ENCODE measurements at regions not wholly inside any gene's neighbourhood (a gene's known extent, or its start where the extent isn't known, plus 50 kb on each side); places are given as distances from the start of the nearest gene placed in this dataset.

GRCh38 chr10:81177651-81178244 is 640.0 kb downstream of the SH2D4B start:
- Histone ChIP-seq H3K4me3 (ENCODE audit: low read depth, low read length) (no peak overlapping the region), H3K36me3 (no peaks in the 10 kb centered on the region), H3K9me3 (ENCODE audit: severe bottlenecking) (peaks cover 10% of the 10 kb centered on the region), H3K27ac (no peak overlapping the region), H3K27me3 (ENCODE audit: insufficient read depth, low read depth, severe bottlenecking) (no peaks in the 10 kb centered on the region)
- TF ChIP-seq, protein P1, sequence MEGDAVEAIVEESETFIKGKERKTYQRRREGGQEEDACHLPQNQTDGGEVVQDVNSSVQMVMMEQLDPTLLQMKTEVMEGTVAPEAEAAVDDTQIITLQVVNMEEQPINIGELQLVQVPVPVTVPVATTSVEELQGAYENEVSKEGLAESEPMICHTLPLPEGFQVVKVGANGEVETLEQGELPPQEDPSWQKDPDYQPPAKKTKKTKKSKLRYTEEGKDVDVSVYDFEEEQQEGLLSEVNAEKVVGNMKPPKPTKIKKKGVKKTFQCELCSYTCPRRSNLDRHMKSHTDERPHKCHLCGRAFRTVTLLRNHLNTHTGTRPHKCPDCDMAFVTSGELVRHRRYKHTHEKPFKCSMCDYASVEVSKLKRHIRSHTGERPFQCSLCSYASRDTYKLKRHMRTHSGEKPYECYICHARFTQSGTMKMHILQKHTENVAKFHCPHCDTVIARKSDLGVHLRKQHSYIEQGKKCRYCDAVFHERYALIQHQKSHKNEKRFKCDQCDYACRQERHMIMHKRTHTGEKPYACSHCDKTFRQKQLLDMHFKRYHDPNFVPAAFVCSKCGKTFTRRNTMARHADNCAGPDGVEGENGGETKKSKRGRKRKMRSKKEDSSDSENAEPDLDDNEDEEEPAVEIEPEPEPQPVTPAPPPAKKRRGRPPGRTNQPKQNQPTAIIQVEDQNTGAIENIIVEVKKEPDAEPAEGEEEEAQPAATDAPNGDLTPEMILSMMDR (IDR thresholded peaks at IDR 0.05; ENCODE audit: low read depth, low read length), result no peak
- peak; percentile 21 for DNase-seq

- no peak overlapping the region for H3K4me3 ChIP-seq (ENCODE audit: low read depth, low read length)
- no peaks in the 10 kb centered on the region for H3K27me3 ChIP-seq (ENCODE audit: insufficient read depth, low read depth, severe bottlenecking)
- TF ChIP-seq, protein P1 (IDR thresholded peaks at IDR 0.05; ENCODE audit: low read depth, low read length), result no peak
- DNase-seq, result no peak
- no peaks in the 10 kb centered on the region for H3K36me3 ChIP-seq
- no peak overlapping the region for H3K27ac ChIP-seq
- H3K9me3 ChIP-seq (ENCODE audit: severe bottlenecking), result peaks cover 10% of the 10 kb centered on the region
Measured at GRCh38 chr10:81179324-81179723, 641.6 kb downstream of the SH2D4B start.

DNA sequence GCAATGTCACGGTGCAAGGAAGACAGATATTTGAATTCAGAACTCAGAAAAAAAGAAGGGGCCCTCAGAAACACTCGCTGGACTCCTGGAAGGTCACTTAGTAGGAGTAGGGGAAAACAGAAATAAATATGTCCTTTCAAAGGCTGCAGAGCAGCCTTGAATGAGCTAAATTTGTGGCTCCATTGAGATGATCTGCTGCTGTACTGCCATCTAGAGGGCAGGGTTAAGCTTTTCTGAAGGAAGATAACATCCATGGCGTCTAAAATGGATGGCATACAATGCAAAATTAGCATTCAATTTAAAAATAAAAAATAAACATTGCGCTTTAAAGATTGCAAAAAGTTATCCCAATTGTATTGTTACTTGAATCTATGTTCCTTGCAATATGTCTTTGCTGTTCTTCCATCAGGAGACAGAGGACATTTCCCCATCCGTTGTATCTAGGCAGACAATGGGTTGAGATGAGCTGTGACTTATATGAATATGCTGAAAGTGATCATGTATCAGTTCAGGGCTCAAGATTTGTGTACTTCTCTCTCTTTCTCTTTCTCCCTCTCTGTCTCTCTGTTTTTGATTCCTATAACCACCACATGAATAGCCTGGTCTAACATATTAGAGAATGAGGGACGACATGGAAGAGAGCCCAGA is 642.2 kb downstream of the SH2D4B start:
- Histone ChIP-seq H3K36me3 (no peaks in the 10 kb centered on the region), H3K27ac (no peak overlapping the region), H3K4me3 (ENCODE audit: low read depth, low read length) (no peak overlapping the region), H3K27me3 (ENCODE audit: insufficient read depth, low read depth, severe bottlenecking) (no peaks in the 10 kb centered on the region), H3K9me3 (ENCODE audit: severe bottlenecking) (peaks cover 10% of the 10 kb centered on the region)
- DNase-seq, result peak; percentile 18
- TF ChIP-seq, protein P1 (IDR thresholded peaks at IDR 0.05; ENCODE audit: low read depth, low read length), result peak; percentile 47

- no peak for DNase-seq
- Histone ChIP-seq H3K4me3 (ENCODE audit: low read depth, low read length) (no peak overlapping the region), H3K27ac (no peak overlapping the region), H3K9me3 (ENCODE audit: severe bottlenecking) (peaks cover 7% of the 10 kb centered on the region), H3K27me3 (ENCODE audit: insufficient read depth, low read depth, severe bottlenecking) (no peaks in the 10 kb centered on the region), H3K36me3 (no peaks in the 10 kb centered on the region)
- TF ChIP-seq, protein P1 (IDR thresholded peaks at IDR 0.05; ENCODE audit: low read depth, low read length), result no peak
Measured at GRCh38 chr10:81182296-81182695, 644.6 kb downstream of the SH2D4B start.

GRCh38 chr10:81192221-81192788 is 654.6 kb downstream of the SH2D4B start:
- TF ChIP-seq, protein P1 (IDR thresholded peaks at IDR 0.05; ENCODE audit: low read depth, low read length), result no peak
- no peaks in the 10 kb centered on the region for H3K27me3 ChIP-seq (ENCODE audit: insufficient read depth, low read depth, severe bottlenecking)
- no peak overlapping the region for H3K27ac ChIP-seq
- no peak overlapping the region for H3K4me3 ChIP-seq (ENCODE audit: low read depth, low read length)
- DNase-seq, result no peak
- no peaks in the 10 kb centered on the region for H3K36me3 ChIP-seq
- no peaks in the 10 kb centered on the region for H3K9me3 ChIP-seq (ENCODE audit: severe bottlenecking)
